ENCODE measurements at regions not wholly inside any gene's neighbourhood (a gene's known extent, or its start where the extent isn't known, plus 50 kb on each side); places are given as distances from the start of the nearest gene placed in this dataset.
"Not testable (repeated sequence)": the region's sequence is repeated elsewhere in the genome, so short reads cannot be mapped to it uniquely, and the experiment has no call there.

- no peak for TF ChIP-seq TAF1 (IDR thresholded peaks at IDR 0.05; ENCODE audit: borderline replicate concordance, low read depth, low read length)
- TF ChIP-seq POLR2AphosphoS5 (IDR thresholded peaks at IDR 0.05; ENCODE audit: low read depth, low read length), result no peak
- TF ChIP-seq POLR2A (IDR thresholded peaks at IDR 0.05; ENCODE audit: low read depth, low read length), result no peak
- DNase-seq (ENCODE audit: insufficient read length) (no peak), FAIRE-seq (no peak)
Measured at GRCh38 chr4:156378033-156378665, 424.5 kb upstream of the CTSO start.

GRCh38 chr4:156377036-156377710, 423.5 kb upstream of the CTSO start:
- TF ChIP-seq POLR2AphosphoS5 (IDR thresholded peaks at IDR 0.05; ENCODE audit: low read depth, low read length) (no peak), TAF1 (IDR thresholded peaks at IDR 0.05; ENCODE audit: borderline replicate concordance, low read depth, low read length) (no peak), POLR2A (IDR thresholded peaks at IDR 0.05; ENCODE audit: low read depth, low read length) (no peak)
- no peak for FAIRE-seq
- no peak for DNase-seq (ENCODE audit: insufficient read length)

- no peak for TF ChIP-seq TAF1 (IDR thresholded peaks at IDR 0.05; ENCODE audit: borderline replicate concordance, low read depth, low read length)
- no peak for TF ChIP-seq POLR2AphosphoS5 (IDR thresholded peaks at IDR 0.05; ENCODE audit: low read depth, low read length)
- TF ChIP-seq POLR2A (IDR thresholded peaks at IDR 0.05; ENCODE audit: low read depth, low read length), result no peak
- FAIRE-seq, result no peak
- DNase-seq (ENCODE audit: insufficient read length), result no peak
Measured at GRCh38 chr4:156374894-156375293, 421.2 kb upstream of the CTSO start.

- TF ChIP-seq TAF1 (IDR thresholded peaks at IDR 0.05; ENCODE audit: borderline replicate concordance, low read depth, low read length), result no peak
- TF ChIP-seq POLR2A (IDR thresholded peaks at IDR 0.05; ENCODE audit: low read depth, low read length), result no peak
- no peak for TF ChIP-seq POLR2AphosphoS5 (IDR thresholded peaks at IDR 0.05; ENCODE audit: low read depth, low read length)
- FAIRE-seq (no peak), DNase-seq (ENCODE audit: insufficient read length) (no peak)
Measured at GRCh38 chr4:156374069-156374468, 420.4 kb upstream of the CTSO start.

- FAIRE-seq; DNase-seq (ENCODE audit: insufficient read length): not testable (repeated sequence)
Measured at GRCh38 chr4:156367502-156367901, 413.8 kb upstream of the CTSO start.

- FAIRE-seq, result no peak
- TF ChIP-seq TAF1 (IDR thresholded peaks at IDR 0.05; ENCODE audit: borderline replicate concordance, low read depth, low read length) (no peak), POLR2A (IDR thresholded peaks at IDR 0.05; ENCODE audit: low read depth, low read length) (no peak), POLR2AphosphoS5 (IDR thresholded peaks at IDR 0.05; ENCODE audit: low read depth, low read length) (no peak)
- no peak for DNase-seq (ENCODE audit: insufficient read length)
Measured at GRCh38 chr4:156362581-156362980, 408.9 kb upstream of the CTSO start.

GRCh38 chr4:156347412-156348075, 393.9 kb upstream of the CTSO start:
- DNase-seq (ENCODE audit: insufficient read length) (no peak), FAIRE-seq (no peak)
- TF ChIP-seq POLR2A (IDR thresholded peaks at IDR 0.05; ENCODE audit: low read depth, low read length) (no peak), TAF1 (IDR thresholded peaks at IDR 0.05; ENCODE audit: borderline replicate concordance, low read depth, low read length) (no peak), POLR2AphosphoS5 (IDR thresholded peaks at IDR 0.05; ENCODE audit: low read depth, low read length) (no peak)

- FAIRE-seq (no peak), DNase-seq (ENCODE audit: insufficient read length) (no peak)
Measured at GRCh38 chr4:156346959-156347385, 393.3 kb upstream of the CTSO start.

GRCh38 chr4:156344397-156344796, 390.7 kb upstream of the CTSO start:
- DNase-seq (ENCODE audit: insufficient read length), result no peak
- no peak for FAIRE-seq
- TF ChIP-seq POLR2A (IDR thresholded peaks at IDR 0.05; ENCODE audit: low read depth, low read length), result no peak
- TF ChIP-seq POLR2AphosphoS5 (IDR thresholded peaks at IDR 0.05; ENCODE audit: low read depth, low read length), result no peak
- no peak for TF ChIP-seq TAF1 (IDR thresholded peaks at IDR 0.05; ENCODE audit: borderline replicate concordance, low read depth, low read length)

More at GRCh38 chr4:156346959-156347385, 393.3 kb upstream of the CTSO start:
- TF ChIP-seq TAF1 (IDR thresholded peaks at IDR 0.05; ENCODE audit: borderline replicate concordance, low read depth, low read length) (no peak), POLR2A (IDR thresholded peaks at IDR 0.05; ENCODE audit: low read depth, low read length) (no peak), POLR2AphosphoS5 (IDR thresholded peaks at IDR 0.05; ENCODE audit: low read depth, low read length) (no peak)

- TF ChIP-seq TAF1 (IDR thresholded peaks at IDR 0.05; ENCODE audit: borderline replicate concordance, low read depth, low read length), result no peak
- no peak for TF ChIP-seq POLR2AphosphoS5 (IDR thresholded peaks at IDR 0.05; ENCODE audit: low read depth, low read length)
- TF ChIP-seq POLR2A (IDR thresholded peaks at IDR 0.05; ENCODE audit: low read depth, low read length), result no peak
- DNase-seq (ENCODE audit: insufficient read length) (no peak), FAIRE-seq (no peak)
Measured at GRCh38 chr4:156336511-156336910, 382.8 kb upstream of the CTSO start.

GRCh38 chr4:156335721-156336120, 382.1 kb upstream of the CTSO start:
- DNase-seq (ENCODE audit: insufficient read length), result no peak
- TF ChIP-seq POLR2A (IDR thresholded peaks at IDR 0.05; ENCODE audit: low read depth, low read length) (no peak), POLR2AphosphoS5 (IDR thresholded peaks at IDR 0.05; ENCODE audit: low read depth, low read length) (no peak), TAF1 (IDR thresholded peaks at IDR 0.05; ENCODE audit: borderline replicate concordance, low read depth, low read length) (no peak)
- FAIRE-seq, result no peak
